PC-3 (cell line): ENCODE measurements at regions not wholly inside any gene's neighbourhood (a gene's known extent, or its start where the extent isn't known, plus 50 kb on each side); places are given as distances from the start of the nearest gene placed in this dataset.
"Not testable (repeated sequence)": the region's sequence is repeated elsewhere in the genome, so short reads cannot be mapped to it uniquely, and the experiment has no call there.

Experiments used
- ATAC-seq: fragments of 200-7000 bp; cut with Tn5 transposase; 2 replicates; pipeline ENCODE4 v1.9.1; 2020; ENCODE audit warnings: mild to moderate bottlenecking, moderate library complexity
- BruUV-seq: library from RNA; stranded (reverse); fragments of 400-500 nt; replicated peaks from 2 replicates; lab custom pipeline; 2021; lab: Mats Ljungman, UMichigan
- CTCF ChIA-PET: fragments of 300-600 bp; sonication (Branson Sonifier 250); formaldehyde crosslinking; loops from one replicate; lab custom pipeline; 2022; ENCODE audit warnings: antibody characterized with exemption; lab: Charles Lee
- POLR2A ChIA-PET: fragments of 300-600 bp; sonication (Branson Sonifier 250); formaldehyde crosslinking; loops from one replicate; lab custom pipeline; 2022; ENCODE audit warnings: antibody characterized with exemption; ENCODE audit not compliant: unreplicated experiment; lab: Charles Lee
- DNase-seq: peaks from one replicate; pipeline ENCODE4 v3.0.0-alpha.2; 2015
- H2AFZ ChIP-seq: fragments of 300-600 bp; sonication (generic); 2 replicates; pipeline ENCODE4 v1.6.0; 2016; ENCODE audit warnings: antibody characterized with exemption, low read length
- H3F3A ChIP-seq: fragments of 300-600 bp; sonication (generic); one replicate; pipeline ENCODE4 v1.6.0; 2017; ENCODE audit warnings: antibody characterized with exemption, low read length, control low read depth, mild to moderate bottlenecking; ENCODE audit not compliant: unreplicated experiment
- H3K27ac ChIP-seq: fragments of 300-600 bp; sonication (generic); 2 replicates; pipeline ENCODE4 v1.5.1; 2016; ENCODE audit warnings: mild to moderate bottlenecking, low read length
- H3K27me3 ChIP-seq: fragments of 300-600 bp; sonication (generic); 2 replicates; pipeline ENCODE4 v1.6.1; 2016; ENCODE audit warnings: low read length, mixed read lengths
- H3K36me3 ChIP-seq: fragments of 300-600 bp; sonication (generic); 2 replicates; pipeline ENCODE4 v1.6.1; 2016; ENCODE audit warnings: low read depth, mixed run types, low read length, mixed read lengths
- H3K4me1 ChIP-seq: fragments of 300-600 bp; sonication (generic); 2 replicates; pipeline ENCODE4 v1.5.1; 2016; ENCODE audit warnings: low read length; ENCODE audit not compliant: insufficient read depth
- H3K4me2 ChIP-seq: fragments of 300-600 bp; sonication (generic); 2 replicates; pipeline ENCODE4 v1.6.0; 2016; ENCODE audit warnings: low read length
- H3K4me3 ChIP-seq: fragments of 300-600 bp; sonication (generic); 2 replicates; pipeline ENCODE4 v1.5.1; 2016; ENCODE audit warnings: mild to moderate bottlenecking, low read length, mixed read lengths
- H3K79me2 ChIP-seq: fragments of 300-600 bp; sonication (generic); 2 replicates; pipeline ENCODE4 v1.6.1; 2017; ENCODE audit warnings: low read length, mixed read lengths
- H3K9ac ChIP-seq: fragments of 300-600 bp; sonication (generic); 2 replicates; pipeline ENCODE4 v1.6.0; 2016; ENCODE audit warnings: mild to moderate bottlenecking, low read length
- H3K9me2 ChIP-seq: fragments of 300-600 bp; sonication (generic); replicated peaks from 2 replicates; pipeline ENCODE4 v1.6.1; 2016; ENCODE audit warnings: mixed run types, low read length, mixed read lengths
- H3K9me3 ChIP-seq: fragments of 300-600 bp; sonication (generic); 2 replicates; pipeline ENCODE4 v1.6.1; 2016; ENCODE audit warnings: low read length, mixed read lengths
- H4K20me1 ChIP-seq: fragments of 300-600 bp; sonication (generic); 2 replicates; pipeline ENCODE4 v1.6.1; 2016; ENCODE audit warnings: low read length, mixed read lengths
- CTCF ChIP-seq: fragments of 300-600 bp; sonication (generic); conservative IDR thresholded peaks from 2 replicates; pipeline ENCODE4 v1.5.1; 2017; ENCODE audit warnings: antibody characterized with exemption, low read depth, mild to moderate bottlenecking, low read length
- EZH2 ChIP-seq: fragments of 300-600 bp; sonication (generic); IDR thresholded peaks from one replicate; pipeline ENCODE4 v1.6.1; 2017; ENCODE audit warnings: antibody characterized with exemption, mild to moderate bottlenecking, low read length; ENCODE audit not compliant: unreplicated experiment
- EZH2phosphoT487 ChIP-seq: fragments of 300-600 bp; sonication (generic); IDR thresholded peaks from 2 replicates; pipeline ENCODE4 v1.6.1; 2018; ENCODE audit warnings: mild to moderate bottlenecking, antibody characterized with exemption, low read length, borderline replicate concordance
- intact Hi-C: fragments of 100-400 bp; cut with micrococcal nuclease; formaldehyde crosslinking; loops from 2 replicates; pipeline ENCODE4 v1.9.0; 2023

DNA sequence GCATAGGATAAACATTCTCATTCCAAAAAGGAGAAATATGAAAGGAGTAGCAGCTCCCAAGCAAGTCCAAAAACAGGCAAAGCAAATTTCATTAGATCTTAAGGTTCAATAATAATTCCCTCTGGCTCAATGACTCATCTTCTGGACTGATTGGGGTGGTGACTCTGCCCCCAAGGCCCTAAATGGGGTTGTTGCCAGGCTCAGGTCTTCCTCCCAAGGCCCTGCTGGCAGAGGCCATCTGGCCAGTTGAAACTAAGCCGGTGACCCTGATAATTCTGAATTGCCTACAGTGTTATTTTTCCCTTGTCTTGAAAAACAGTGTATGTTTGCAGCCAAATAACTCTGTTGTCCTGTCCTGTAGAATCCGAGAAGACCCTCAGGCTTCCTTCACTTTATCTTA lies 484.7 kb upstream of the ZNF337 start:
- H3K4me3 ChIP-seq, H3K4me1 ChIP-seq, H3K36me3 ChIP-seq, H3K9me3 ChIP-seq, H2AFZ ChIP-seq, BruUV-seq, H3K9ac ChIP-seq, H3K79me2 ChIP-seq, ATAC-seq, H3K4me2 ChIP-seq, H4K20me1 ChIP-seq, CTCF ChIA-PET, H3K9me2 ChIP-seq, POLR2A ChIA-PET, DNase-seq, H3K27ac ChIP-seq, H3K27me3 ChIP-seq, H3F3A ChIP-seq: not testable (repeated sequence)
- intact Hi-C loops = loop anchor here (10.0 kb wide), 1 partner anchor 53 kb away; no protein-coding TSS in a partner anchor

DNA sequence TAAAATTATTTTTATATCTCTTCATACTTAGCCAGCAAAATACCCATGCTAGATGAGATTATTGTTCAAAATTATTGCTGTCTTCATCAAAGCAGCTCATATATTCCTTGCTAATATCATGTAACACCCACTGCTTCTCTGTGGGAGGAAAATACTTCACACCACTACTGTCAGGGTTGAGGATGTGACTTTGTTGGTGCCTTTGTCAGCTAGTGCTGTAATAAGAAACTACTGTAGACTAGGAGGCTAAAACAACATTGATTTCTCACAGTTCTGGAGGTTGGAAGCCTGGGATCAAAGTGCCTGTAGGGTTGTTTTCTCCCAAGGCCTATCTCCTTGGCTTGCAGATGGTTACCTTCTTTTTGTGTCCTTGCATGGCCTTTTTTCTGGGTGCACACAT lies 475.2 kb upstream of the ZNF337 start:
- DNase-seq, ATAC-seq, intact Hi-C loops, CTCF ChIA-PET, H3K79me2 ChIP-seq, H3K36me3 ChIP-seq, H3K9me2 ChIP-seq, H3K4me3 ChIP-seq, H3K9ac ChIP-seq, H3K9me3 ChIP-seq, H2AFZ ChIP-seq, H3K4me1 ChIP-seq, H3F3A ChIP-seq, BruUV-seq, H3K4me2 ChIP-seq, H4K20me1 ChIP-seq, H3K27me3 ChIP-seq, H3K27ac ChIP-seq, POLR2A ChIA-PET: not testable (repeated sequence)

DNA sequence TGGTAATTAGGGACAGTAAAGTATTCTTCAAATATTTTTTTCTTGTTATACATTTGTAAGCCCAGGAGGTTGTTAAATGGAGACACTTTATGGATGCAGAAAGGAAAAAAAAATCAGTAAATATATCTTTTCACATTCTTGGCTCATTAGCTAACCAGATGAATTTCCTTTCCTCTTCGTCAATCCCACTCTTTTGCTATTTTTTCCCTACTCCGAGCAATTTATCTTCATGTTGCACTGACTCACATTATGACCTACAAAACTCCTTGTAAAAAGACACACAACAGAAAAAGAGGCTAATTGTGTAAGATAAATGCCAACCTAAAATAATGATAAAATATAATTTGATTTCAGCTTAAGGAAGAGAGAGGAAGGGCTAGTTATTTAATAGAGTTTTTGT lies 472.9 kb upstream of the ZNF337 start:
- H3K27me3 ChIP-seq = no peaks in the 10 kb centered on the region
- peaks cover 4% of the 10 kb centered on the region; the same call in 1 of the 2 replicates for H3K4me1 ChIP-seq
- H3K79me2 ChIP-seq = no peaks in the 10 kb centered on the region
- H3K9me2 ChIP-seq = no peaks in the 10 kb centered on the region
- no peak overlapping the region for H3K4me2 ChIP-seq
- H2AFZ ChIP-seq = no peak overlapping the region
- H3K27ac ChIP-seq = no peak overlapping the region
- no peaks in the 10 kb centered on the region for H3F3A ChIP-seq
- TF ChIP-seq EZH2 = no peak
- TF ChIP-seq CTCF = no peak
- TF ChIP-seq EZH2phosphoT487 = no peak
- H3K36me3 ChIP-seq = no peaks in the 10 kb centered on the region
- no TSS peak for BruUV-seq
- H3K9me3 ChIP-seq = no peaks in the 10 kb centered on the region
- H4K20me1 ChIP-seq = no peaks in the 10 kb centered on the region
- ChIA-PET POLR2A (no interaction called here), CTCF (no interaction called here)
- DNase-seq (no peak), ATAC-seq (no peak)
- intact Hi-C loops = no loop called here
- no peak overlapping the region for H3K4me3 ChIP-seq
- H3K9ac ChIP-seq = no peak overlapping the region

GRCh38 chr20:26167499-26167898 lies 470.8 kb upstream of the ZNF337 start:
- Histone ChIP-seq H2AFZ (peak overlapping the region; percentile 60), H3K4me2 (peak overlapping the region; percentile 36; the same call in 1 of the 2 replicates), H3K4me1 (peaks cover 11% of the 10 kb centered on the region; the same call in 1 of the 2 replicates), H3K9me2 (no peaks in the 10 kb centered on the region), H3F3A (no peaks in the 10 kb centered on the region), H3K9me3 (no peaks in the 10 kb centered on the region), H3K9ac (no peak overlapping the region), H3K36me3 (no peaks in the 10 kb centered on the region), H4K20me1 (no peaks in the 10 kb centered on the region), H3K27ac (no peak overlapping the region), H3K79me2 (no peaks in the 10 kb centered on the region), H3K27me3 (no peaks in the 10 kb centered on the region), H3K4me3 (no peak overlapping the region)
- DNase-seq (peak; percentile 27), ATAC-seq (no peak)
- BruUV-seq = no TSS peak
- ChIA-PET POLR2A (no interaction called here), CTCF (no interaction called here)
- intact Hi-C loops = no loop called here
- TF ChIP-seq EZH2 (no peak), EZH2phosphoT487 (no peak), CTCF (no peak)
